BJ (cell line): ENCODE measurements at regions not wholly inside any gene's neighbourhood (a gene's known extent, or its start where the extent isn't known, plus 50 kb on each side); places are given as distances from the start of the nearest gene placed in this dataset.

Source experiments
- CTCF ChIA-PET: fragments of 350-600 bp; formaldehyde crosslinking; extraction: SDS; loops from one replicate; lab custom pipeline; 2021; ENCODE audit warnings: antibody characterized with exemption, inconsistent platforms; lab: Yijun Ruan, JAX
- POLR2A ChIA-PET: fragments of 300-600 bp; sonication (Branson Sonifier 250); formaldehyde crosslinking; extraction: SDS; loops from one replicate; lab custom pipeline; 2021; ENCODE audit warnings: antibody characterized with exemption; lab: Charles Lee
- DNase-seq: peaks from one replicate; pipeline ENCODE4 v3.0.0-alpha.2; 2011; ENCODE audit warnings: low read depth
- H3K27me3 ChIP-seq: 2 replicates; pipeline ENCODE4 v1.6.0; 2011; ENCODE audit warnings: low read length; ENCODE audit not compliant: control insufficient read depth, insufficient read depth
- H3K36me3 ChIP-seq: 2 replicates; pipeline ENCODE4 v1.5.1; 2011; ENCODE audit warnings: low read length; ENCODE audit not compliant: control insufficient read depth, insufficient read depth
- H3K4me3 ChIP-seq: 2 replicates; pipeline ENCODE4 v1.5.1; 2011; ENCODE audit warnings: low read depth, mild to moderate bottlenecking, control low read depth, low read length
- TF ChIP-seq, protein P1 (sequence below): IDR thresholded peaks from 2 replicates; pipeline ENCODE4 v1.5.1; 2011; ENCODE audit warnings: low read depth, mild to moderate bottlenecking, control low read depth, inconsistent platforms, low read length, moderate library complexity; ENCODE audit not compliant: insufficient read depth

DNA sequence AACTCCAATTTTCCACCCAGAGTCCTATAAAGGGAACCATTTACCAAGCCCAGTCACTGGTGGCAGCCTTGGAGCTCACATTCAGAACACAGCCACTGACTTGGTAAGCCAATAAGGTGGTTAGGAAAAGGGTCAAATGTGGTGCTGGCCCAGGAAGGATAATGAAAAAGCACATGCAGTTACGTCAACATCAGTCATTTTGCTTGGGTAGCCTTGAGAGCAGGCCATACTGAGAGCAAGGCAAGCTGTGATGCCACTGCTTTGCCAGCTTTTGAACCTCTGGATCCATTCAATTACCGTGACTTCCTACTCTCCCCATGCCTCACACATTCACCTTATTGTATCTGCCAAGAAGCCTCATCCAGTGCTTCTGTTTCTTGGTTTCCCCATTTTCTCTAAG is 253.6 kb downstream of the OPA1 start:
- TF ChIP-seq, protein P1, sequence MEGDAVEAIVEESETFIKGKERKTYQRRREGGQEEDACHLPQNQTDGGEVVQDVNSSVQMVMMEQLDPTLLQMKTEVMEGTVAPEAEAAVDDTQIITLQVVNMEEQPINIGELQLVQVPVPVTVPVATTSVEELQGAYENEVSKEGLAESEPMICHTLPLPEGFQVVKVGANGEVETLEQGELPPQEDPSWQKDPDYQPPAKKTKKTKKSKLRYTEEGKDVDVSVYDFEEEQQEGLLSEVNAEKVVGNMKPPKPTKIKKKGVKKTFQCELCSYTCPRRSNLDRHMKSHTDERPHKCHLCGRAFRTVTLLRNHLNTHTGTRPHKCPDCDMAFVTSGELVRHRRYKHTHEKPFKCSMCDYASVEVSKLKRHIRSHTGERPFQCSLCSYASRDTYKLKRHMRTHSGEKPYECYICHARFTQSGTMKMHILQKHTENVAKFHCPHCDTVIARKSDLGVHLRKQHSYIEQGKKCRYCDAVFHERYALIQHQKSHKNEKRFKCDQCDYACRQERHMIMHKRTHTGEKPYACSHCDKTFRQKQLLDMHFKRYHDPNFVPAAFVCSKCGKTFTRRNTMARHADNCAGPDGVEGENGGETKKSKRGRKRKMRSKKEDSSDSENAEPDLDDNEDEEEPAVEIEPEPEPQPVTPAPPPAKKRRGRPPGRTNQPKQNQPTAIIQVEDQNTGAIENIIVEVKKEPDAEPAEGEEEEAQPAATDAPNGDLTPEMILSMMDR, result no peak
- ChIA-PET CTCF (no interaction called here), POLR2A (no interaction called here)
- Histone ChIP-seq H3K36me3 (no peaks in the 10 kb centered on the region), H3K4me3 (no peak overlapping the region), H3K27me3 (peaks cover 5% of the 10 kb centered on the region)
- no peak for DNase-seq

DNA sequence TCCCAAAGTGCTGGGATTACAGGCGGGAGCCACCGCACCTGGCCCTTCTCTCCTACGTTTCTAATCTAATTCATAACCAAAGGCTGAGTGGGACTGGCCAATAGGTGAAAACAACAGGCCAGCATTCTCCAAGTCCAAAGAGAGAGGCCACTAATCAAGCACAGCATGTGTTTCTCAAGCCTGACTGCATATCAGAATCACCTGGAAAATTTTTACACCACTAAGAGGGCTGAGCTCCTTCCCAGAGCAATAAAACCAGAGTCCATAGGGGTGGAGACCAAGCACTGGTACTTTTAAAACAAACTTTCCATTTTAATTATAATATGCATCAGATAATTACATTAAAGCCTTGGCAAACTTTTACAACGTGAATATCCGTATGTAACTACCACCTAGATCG is 254.4 kb downstream of the OPA1 start:
- TF ChIP-seq, protein P1, result no peak
- Histone ChIP-seq H3K36me3 (no peaks in the 10 kb centered on the region), H3K4me3 (no peak overlapping the region), H3K27me3 (peaks cover 2% of the 10 kb centered on the region)
- no peak for DNase-seq
- CTCF ChIA-PET, result no interaction called here
- POLR2A ChIA-PET, result no interaction called here

DNA sequence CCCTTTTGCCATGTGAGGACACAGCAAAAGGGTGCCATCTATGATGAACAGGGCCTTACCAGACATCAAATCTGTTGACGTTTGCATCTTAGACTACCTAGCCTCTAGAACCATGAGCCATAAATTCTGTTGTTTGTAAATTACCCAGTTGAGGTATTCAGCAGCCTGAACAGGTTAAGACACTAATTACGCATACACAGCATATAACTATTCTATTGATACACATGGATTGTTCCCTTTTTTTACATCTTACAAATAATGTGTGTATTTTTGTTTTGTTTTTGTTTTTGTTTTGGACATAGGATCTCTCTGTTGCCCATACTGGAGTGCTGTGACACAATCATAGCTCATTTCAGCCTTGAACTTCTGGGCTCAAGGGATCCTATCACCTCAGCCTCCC is 255.5 kb downstream of the OPA1 start:
- Histone ChIP-seq H3K27me3 (peaks cover 2% of the 10 kb centered on the region), H3K36me3 (no peaks in the 10 kb centered on the region), H3K4me3 (no peak overlapping the region)
- CTCF ChIA-PET, result interaction anchor here (0.9 kb wide), 1 partner anchor 20 kb away, joined by 3 read pairs; no protein-coding TSS in a partner anchor
- TF ChIP-seq, protein P1, result no peak
- POLR2A ChIA-PET, result no interaction called here
- no peak for DNase-seq

DNA sequence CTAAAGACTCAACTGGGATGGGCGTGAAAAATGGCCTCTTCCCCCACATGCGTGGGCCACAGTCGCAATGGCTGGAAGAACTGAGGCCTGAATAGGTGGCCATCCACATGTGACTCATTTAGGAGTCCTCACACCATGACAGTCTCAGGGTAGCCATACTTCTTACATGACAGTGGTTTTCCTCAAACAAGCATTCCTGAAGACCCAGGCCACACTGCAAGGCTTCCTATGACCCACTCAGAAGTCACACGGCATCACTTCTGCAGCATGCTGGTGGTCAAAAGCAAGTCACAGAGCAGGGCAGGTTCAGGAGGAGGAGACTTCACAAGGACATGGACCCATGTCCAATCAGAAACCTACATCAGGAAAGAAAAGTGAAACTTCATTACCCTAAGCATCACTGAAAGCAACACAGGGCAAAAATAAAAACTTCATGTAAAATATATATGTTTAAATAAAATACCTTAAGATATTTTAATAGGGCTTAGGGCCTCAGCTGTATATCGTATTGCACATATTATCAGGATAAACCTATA is 257.1 kb downstream of the OPA1 start:
- TF ChIP-seq, protein P1, result no peak

GRCh38 chr3:193851428-193851847 is 258.4 kb downstream of the OPA1 start:
- CTCF ChIA-PET, result no interaction called here
- POLR2A ChIA-PET, result no interaction called here

More for the DNA sequence above, 257.1 kb downstream of the OPA1 start:
- CTCF ChIA-PET, result interaction anchor here (1.0 kb wide), 1 partner anchor 13 kb away, joined by 3 read pairs; no protein-coding TSS in a partner anchor
- POLR2A ChIA-PET, result no interaction called here
- no peak for DNase-seq
- H3K4me3 ChIP-seq, result no peak overlapping the region
- peaks cover 2% of the 10 kb centered on the region for H3K27me3 ChIP-seq
- no peaks in the 10 kb centered on the region for H3K36me3 ChIP-seq

More at GRCh38 chr3:193851428-193851847, 258.4 kb downstream of the OPA1 start:
- Histone ChIP-seq H3K27me3 (peaks cover 2% of the 10 kb centered on the region), H3K4me3 (no peak overlapping the region), H3K36me3 (no peaks in the 10 kb centered on the region)
- no peak for DNase-seq
- TF ChIP-seq, protein P1, result no peak
